Suprapubic skin (tissue), 4 donors: ENCODE measurements at regions not wholly inside any gene's neighbourhood (a gene's known extent, or its start where the extent isn't known, plus 50 kb on each side); places are given as distances from the start of the nearest gene placed in this dataset.

ENCODE experiments used
- DNase-seq, 2 donors: peaks; one replicate each; pipeline ENCODE4 v3.0.0-alpha.2; 2019; ENCODE audit warnings: low spot score in 2 of 2
- H3K27ac ChIP-seq: fragments of 200-600 bp; sonication (generic); one replicate; pipeline ENCODE4 v1.5.1; 2019
- H3K27me3 ChIP-seq: fragments of 200-600 bp; sonication (generic); one replicate; pipeline ENCODE4 v1.5.1; 2019
- H3K36me3 ChIP-seq: fragments of 200-600 bp; sonication (generic); one replicate; pipeline ENCODE4 v1.5.1; 2019
- H3K4me1 ChIP-seq: fragments of 200-600 bp; sonication (generic); one replicate; pipeline ENCODE4 v1.5.1; 2019
- H3K4me3 ChIP-seq: fragments of 200-600 bp; sonication (generic); one replicate; pipeline ENCODE4 v1.5.1; 2019; ENCODE audit warnings: mild to moderate bottlenecking
- H3K9me3 ChIP-seq: fragments of 200-600 bp; sonication (generic); one replicate; pipeline ENCODE4 v1.5.1; 2019
- EP300 ChIP-seq: sonication (generic); formaldehyde crosslinking; IDR thresholded peaks from one replicate; pipeline ENCODE4 v1.6.1; 2017; ENCODE audit warnings: antibody characterized with exemption
- POLR2A ChIP-seq, 2 donors: fragments of 450-650 bp; IDR thresholded peaks; one replicate each; pipeline ENCODE4 v1.6.1; 2017; ENCODE audit warnings: antibody characterized with exemption in 2 of 2, mild to moderate bottlenecking in 2 of 2, moderate library complexity in 2 of 2
- POLR2AphosphoS5 ChIP-seq, 3 donors: sonication (generic); formaldehyde crosslinking; IDR thresholded peaks; one replicate each; pipeline ENCODE4 v1.6.1; 2017; ENCODE audit warnings: antibody characterized with exemption in 3 of 3
- WGBS: methylation state at CpG from one replicate; pipeline ENCODE4 v1.1.5; 2018; 5-methylcytosine and 5-hydroxymethylcytosine counted together
- TF ChIP-seq, protein P1 (sequence below), 2 donors: fragments of 200-600 bp in 1 of 2; fragments of 450-650 bp in 1 of 2; sonication (generic) in 1 of 2; IDR thresholded peaks; one replicate each; pipeline ENCODE4 v1.5.1; 2016 to 2019; ENCODE audit warnings: antibody characterized with exemption in 2 of 2, mild to moderate bottlenecking in 1 of 2, moderate library complexity in 1 of 2

- DNase-seq, result no peak
- Histone ChIP-seq H3K27ac (no peak overlapping the region), H3K36me3 (no peaks in the 10 kb centered on the region), H3K9me3 (no peaks in the 10 kb centered on the region), H3K4me1 (no peaks in the 10 kb centered on the region), H3K4me3 (no peak overlapping the region), H3K27me3 (no peaks in the 10 kb centered on the region)
- WGBS, result 64% methylated on average over 2 of the region's 2 CpGs
- TF ChIP-seq, protein P1, sequence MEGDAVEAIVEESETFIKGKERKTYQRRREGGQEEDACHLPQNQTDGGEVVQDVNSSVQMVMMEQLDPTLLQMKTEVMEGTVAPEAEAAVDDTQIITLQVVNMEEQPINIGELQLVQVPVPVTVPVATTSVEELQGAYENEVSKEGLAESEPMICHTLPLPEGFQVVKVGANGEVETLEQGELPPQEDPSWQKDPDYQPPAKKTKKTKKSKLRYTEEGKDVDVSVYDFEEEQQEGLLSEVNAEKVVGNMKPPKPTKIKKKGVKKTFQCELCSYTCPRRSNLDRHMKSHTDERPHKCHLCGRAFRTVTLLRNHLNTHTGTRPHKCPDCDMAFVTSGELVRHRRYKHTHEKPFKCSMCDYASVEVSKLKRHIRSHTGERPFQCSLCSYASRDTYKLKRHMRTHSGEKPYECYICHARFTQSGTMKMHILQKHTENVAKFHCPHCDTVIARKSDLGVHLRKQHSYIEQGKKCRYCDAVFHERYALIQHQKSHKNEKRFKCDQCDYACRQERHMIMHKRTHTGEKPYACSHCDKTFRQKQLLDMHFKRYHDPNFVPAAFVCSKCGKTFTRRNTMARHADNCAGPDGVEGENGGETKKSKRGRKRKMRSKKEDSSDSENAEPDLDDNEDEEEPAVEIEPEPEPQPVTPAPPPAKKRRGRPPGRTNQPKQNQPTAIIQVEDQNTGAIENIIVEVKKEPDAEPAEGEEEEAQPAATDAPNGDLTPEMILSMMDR (IDR thresholded peaks at IDR 0.05), result no peak
- TF ChIP-seq EP300 (no peak), POLR2AphosphoS5 (IDR thresholded peaks at IDR 0.05) (no peak), POLR2A (IDR thresholded peaks at IDR 0.05) (no peak)
Observed at GRCh38 chr13:60873116-60873515, 476.1 kb downstream of the TDRD3 start.

DNA sequence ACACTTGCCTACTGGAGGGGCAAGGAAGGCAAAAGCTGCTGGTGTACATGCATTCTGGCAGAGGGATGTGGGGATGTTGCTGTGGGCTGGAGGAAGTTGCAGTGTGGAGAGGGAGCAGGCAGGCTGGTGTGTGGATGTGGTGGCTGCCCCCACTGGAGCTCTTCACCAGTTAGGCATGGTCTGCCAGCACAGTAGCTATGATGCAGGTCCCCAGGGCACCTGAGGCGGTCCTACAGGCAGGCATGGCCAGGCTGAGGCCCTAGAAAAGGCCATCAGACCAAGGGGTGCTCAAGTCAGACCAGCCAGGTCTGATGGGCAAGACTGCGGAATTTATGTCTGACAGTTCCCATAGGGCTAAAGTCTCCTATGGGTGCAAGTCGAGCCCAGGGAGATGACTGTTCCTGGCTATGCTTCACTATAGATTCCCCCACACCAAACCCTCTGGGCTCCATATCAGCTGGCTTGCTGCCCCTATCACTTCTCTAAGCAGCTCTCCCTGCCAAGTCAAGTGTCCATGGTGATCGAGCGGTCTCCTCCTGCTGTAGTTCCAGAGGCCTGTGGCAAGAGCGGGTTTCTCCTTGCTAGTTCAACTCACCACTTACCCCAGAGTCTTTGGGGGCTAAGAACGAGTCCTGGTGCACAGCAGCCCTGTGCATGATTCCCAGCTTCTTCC, 473.1 kb downstream of the TDRD3 start:
- no peak overlapping the region for H3K27ac ChIP-seq
- H3K36me3 ChIP-seq, result no peaks in the 10 kb centered on the region
- H3K4me1 ChIP-seq, result no peaks in the 10 kb centered on the region
- no peak for DNase-seq
- WGBS, result 89% methylated on average over 5 of the region's 7 CpGs
- H3K4me3 ChIP-seq, result no peak overlapping the region
- no peaks in the 10 kb centered on the region for H3K27me3 ChIP-seq
- TF ChIP-seq EP300, result no peak
- TF ChIP-seq POLR2A (IDR thresholded peaks at IDR 0.05), result no peak
- no peak for TF ChIP-seq POLR2AphosphoS5 (IDR thresholded peaks at IDR 0.05)
- TF ChIP-seq, protein P1 (IDR thresholded peaks at IDR 0.05), result no peak
- H3K9me3 ChIP-seq, result no peaks in the 10 kb centered on the region

DNA sequence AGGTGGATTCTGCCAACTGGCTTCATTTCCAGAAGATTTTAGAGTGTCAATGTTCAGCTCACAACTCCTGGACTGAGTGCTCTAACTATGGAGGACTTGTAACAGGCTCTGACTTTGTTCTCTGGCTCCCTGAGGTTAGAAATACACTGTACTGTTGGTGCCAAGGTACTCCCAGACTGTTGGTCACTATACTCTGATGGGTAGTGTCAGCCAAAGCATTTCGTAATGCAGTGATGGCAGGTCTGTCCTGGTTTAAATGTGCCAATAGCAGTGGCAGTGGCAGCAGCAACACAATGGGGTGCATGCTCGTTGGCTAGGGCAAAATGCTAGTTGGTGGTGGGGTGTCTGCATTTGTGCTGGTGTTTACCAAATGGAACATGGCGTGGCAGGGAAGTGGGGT, 472.2 kb downstream of the TDRD3 start:
- H3K9me3 ChIP-seq, result no peaks in the 10 kb centered on the region
- WGBS, result 70% methylated on average over 3 of the region's 3 CpGs
- H3K36me3 ChIP-seq, result no peaks in the 10 kb centered on the region
- no peaks in the 10 kb centered on the region for H3K27me3 ChIP-seq
- no peak overlapping the region for H3K27ac ChIP-seq
- no peak for DNase-seq
- H3K4me3 ChIP-seq, result no peak overlapping the region
- no peaks in the 10 kb centered on the region for H3K4me1 ChIP-seq
- TF ChIP-seq, protein P1 (IDR thresholded peaks at IDR 0.05), result no peak
- TF ChIP-seq POLR2A (IDR thresholded peaks at IDR 0.05) (no peak), EP300 (no peak), POLR2AphosphoS5 (IDR thresholded peaks at IDR 0.05) (no peak)

GRCh38 chr13:60862036-60862435, 465.0 kb downstream of the TDRD3 start:
- Histone ChIP-seq H3K27ac (no peak overlapping the region), H3K4me3 (no peak overlapping the region), H3K9me3 (no peaks in the 10 kb centered on the region), H3K27me3 (no peaks in the 10 kb centered on the region), H3K4me1 (no peaks in the 10 kb centered on the region), H3K36me3 (no peaks in the 10 kb centered on the region)
- DNase-seq, result no peak
- 76% methylated on average over 1 of the region's 1 CpG for WGBS
- no peak for TF ChIP-seq EP300
- TF ChIP-seq POLR2A (IDR thresholded peaks at IDR 0.05), result no peak
- TF ChIP-seq, protein P1 (IDR thresholded peaks at IDR 0.05), result no peak
- no peak for TF ChIP-seq POLR2AphosphoS5 (IDR thresholded peaks at IDR 0.05)

GRCh38 chr13:60857698-60858097, 460.7 kb downstream of the TDRD3 start:
- Histone ChIP-seq H3K4me3 (no peak overlapping the region), H3K27ac (no peak overlapping the region), H3K27me3 (no peaks in the 10 kb centered on the region), H3K4me1 (no peaks in the 10 kb centered on the region), H3K9me3 (no peaks in the 10 kb centered on the region), H3K36me3 (no peaks in the 10 kb centered on the region)
- TF ChIP-seq EP300, result no peak
- TF ChIP-seq, protein P1 (IDR thresholded peaks at IDR 0.05), result no peak
- TF ChIP-seq POLR2A (IDR thresholded peaks at IDR 0.05), result no peak
- no peak for TF ChIP-seq POLR2AphosphoS5 (IDR thresholded peaks at IDR 0.05)
- WGBS, result 82% methylated on average over 4 of the region's 4 CpGs
- DNase-seq, result no peak
